GM19372 (cell line): ENCODE measurements at regions not wholly inside any gene's neighbourhood (a gene's known extent, or its start where the extent isn't known, plus 50 kb on each side); places are given as distances from the start of the nearest gene placed in this dataset.
"Not testable (repeated sequence)": the region's sequence is repeated elsewhere in the genome, so short reads cannot be mapped to it uniquely, and the experiment has no call there.

Experiments used
- ATAC-seq: cut with Tn5 transposase; IDR thresholded peaks from one replicate; pipeline ENCODE4 v1.9.1; 2021; ENCODE audit warnings: mild to moderate bottlenecking, low read depth, moderate library complexity; ENCODE audit not compliant: unreplicated experiment

- no peak for ATAC-seq
Observed at GRCh38 chr5:105617436-105618215, 2053.1 kb downstream of the EFNA5 start.

- no peak for ATAC-seq
Observed at GRCh38 chr5:105616599-105616998, 2054.0 kb upstream of the NUDT12 start.

GRCh38 chr5:105602406-105602805 lies 2039.8 kb upstream of the NUDT12 start:
- not testable (repeated sequence) for ATAC-seq

GRCh38 chr5:105593011-105593760 lies 2030.6 kb upstream of the NUDT12 start:
- no peak for ATAC-seq

GRCh38 chr5:105587963-105588662 lies 2025.5 kb upstream of the NUDT12 start:
- no peak for ATAC-seq

GRCh38 chr5:105581988-105582690 lies 2019.5 kb upstream of the NUDT12 start:
- ATAC-seq, result no peak

- ATAC-seq, result no peak
Observed at GRCh38 chr5:105573575-105573974, 2011.0 kb upstream of the NUDT12 start.

DNA sequence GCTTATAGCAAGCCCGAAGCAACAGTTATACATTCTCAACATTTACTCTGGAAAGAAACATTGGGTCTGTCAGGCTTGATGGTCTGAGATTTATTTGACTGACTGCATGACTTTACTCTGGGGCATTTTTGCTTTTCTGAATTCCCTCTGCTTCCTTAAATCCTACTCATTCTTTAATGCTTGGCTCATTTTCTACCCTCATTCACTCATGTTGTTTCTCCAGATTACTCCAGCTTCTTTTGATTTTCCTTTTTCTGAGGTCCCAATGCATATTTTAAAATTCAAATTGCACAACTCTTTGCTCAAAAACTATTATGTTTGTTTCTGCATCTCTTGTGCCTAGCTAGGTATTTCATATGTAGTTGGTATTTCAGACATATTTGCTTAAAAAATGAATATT lies 2002.9 kb upstream of the NUDT12 start:
- ATAC-seq, result no peak

DNA sequence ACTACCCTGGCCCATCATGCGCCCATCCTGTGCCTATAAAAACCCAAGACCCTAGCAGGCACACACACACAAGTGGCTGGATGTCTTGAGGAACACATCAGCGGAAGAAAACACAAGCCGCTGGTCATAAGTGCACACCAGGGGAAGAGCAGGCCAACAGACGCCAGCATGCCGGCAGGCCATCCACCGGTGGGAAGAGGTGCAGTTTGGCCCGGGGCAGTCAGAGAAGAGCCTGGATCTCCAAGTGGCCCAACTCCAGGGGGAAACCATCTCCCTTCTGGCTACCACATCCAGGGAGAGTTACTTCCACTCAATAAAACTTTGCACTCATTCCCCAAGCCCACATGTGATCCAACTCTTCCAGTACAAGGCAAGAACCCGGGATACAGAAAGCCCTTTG lies 2001.3 kb upstream of the NUDT12 start:
- ATAC-seq, result no peak

DNA sequence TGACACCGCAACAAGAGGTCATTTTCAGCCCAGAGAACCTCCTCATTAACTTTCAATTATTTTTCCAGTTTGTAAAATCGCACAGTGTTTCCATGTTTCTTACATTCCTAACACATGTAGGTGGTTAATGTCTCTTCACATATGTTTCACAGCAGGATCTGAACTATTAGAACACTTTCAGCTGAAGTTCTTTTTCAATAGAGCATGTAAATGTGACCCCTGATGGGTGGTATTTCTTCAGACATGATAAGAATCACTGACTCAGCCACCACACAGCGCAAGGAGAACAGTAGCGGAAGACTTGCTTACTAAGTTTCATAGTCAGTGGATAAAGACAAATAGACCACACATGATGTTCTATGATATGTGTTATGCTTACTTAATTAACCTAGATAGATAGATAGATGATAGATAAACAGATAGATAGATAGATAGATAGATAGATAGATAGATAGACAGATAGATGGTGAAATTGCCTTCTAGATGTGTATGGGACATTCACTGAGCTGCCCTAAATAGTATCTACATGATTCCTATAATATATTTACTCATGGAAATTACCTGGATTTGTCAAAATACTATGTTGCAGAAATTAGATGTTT lies 1992.1 kb upstream of the NUDT12 start:
- ATAC-seq, result no peak

- ATAC-seq, result no peak
Observed at GRCh38 chr5:105544300-105544699, 1981.7 kb upstream of the NUDT12 start.

DNA sequence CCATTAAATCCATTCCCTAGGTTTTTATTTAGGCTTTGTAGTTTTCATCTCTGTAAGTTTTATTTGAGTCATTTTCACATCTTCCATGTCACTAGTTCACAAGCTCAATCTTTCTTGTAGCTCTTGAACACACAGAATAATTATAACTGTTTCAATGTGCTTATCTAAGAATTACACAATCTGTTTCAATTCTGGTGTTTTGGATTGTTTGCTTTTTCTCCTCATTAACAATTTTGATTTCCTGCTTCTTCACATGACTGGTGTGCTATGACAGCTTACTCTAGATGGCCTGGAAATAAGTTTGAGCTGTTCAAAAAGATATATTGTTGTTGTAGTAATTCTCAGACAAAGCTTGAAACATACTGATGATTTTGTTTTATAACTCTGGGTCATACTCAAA lies 1974.1 kb upstream of the NUDT12 start:
- no peak for ATAC-seq

GRCh38 chr5:105530716-105531261 lies 1968.2 kb upstream of the NUDT12 start:
- ATAC-seq, result no peak

DNA sequence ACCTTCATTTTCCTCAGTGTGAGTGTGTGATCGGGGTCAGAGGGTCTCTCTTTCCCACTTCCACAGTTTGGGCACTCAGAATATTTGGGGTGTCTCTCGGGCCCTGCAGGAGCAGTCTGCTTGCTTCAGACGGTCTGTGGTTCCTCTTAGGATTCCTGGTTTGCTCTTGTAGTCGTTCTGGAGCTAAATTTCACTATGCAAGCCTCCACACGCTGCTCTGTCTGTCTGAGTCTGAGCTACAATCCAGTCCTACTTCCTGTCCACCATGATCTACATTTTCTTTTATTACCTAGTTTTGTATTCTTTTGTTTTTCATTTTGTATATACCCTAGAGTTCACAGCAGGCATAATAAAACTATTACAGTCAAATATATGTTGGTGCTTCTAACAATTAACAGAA lies 1967.3 kb upstream of the NUDT12 start:
- ATAC-seq, result no peak

DNA sequence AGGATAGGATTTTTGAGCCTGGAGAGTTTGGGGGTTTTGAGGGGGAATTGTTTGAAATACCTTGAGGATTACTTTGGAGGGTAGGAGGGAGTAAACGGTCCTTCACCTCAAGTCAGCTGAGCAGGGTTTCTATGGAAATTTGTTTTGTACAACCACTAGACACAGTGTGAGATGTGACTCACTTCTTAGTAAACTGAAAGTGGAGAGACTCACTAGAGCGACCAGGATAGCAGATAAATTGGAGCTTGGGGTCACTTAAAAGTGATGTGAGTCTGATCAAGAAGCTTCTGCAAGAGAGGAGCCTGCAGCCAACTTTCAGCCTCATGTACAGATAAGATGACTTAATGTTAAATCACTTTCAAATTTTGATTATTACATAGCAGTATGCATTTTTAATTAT lies 1945.9 kb upstream of the NUDT12 start:
- no peak for ATAC-seq

- no peak for ATAC-seq
Observed at GRCh38 chr5:105506692-105507277, 1944.2 kb upstream of the NUDT12 start.

DNA sequence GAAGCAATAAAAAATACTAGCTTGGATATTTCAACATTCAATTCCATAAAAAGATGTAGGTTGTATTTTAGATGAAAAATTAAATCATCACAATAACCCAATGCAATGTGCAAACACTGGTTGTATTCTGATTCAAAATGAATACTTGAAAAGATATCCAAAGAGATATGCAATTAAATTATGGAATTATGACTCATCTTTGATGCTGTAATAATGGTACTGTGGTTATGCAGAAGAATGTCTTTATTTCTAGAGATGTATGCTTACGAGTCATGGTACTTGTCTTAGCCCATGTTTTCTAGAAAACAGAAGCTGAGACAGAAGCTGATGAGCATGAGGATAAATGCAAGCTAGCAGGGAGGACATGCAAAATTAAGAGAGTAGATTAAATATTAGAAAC lies 1941.4 kb upstream of the NUDT12 start:
- no peak for ATAC-seq

- ATAC-seq, result no peak
Observed at GRCh38 chr5:105501315-105501714, 1938.7 kb upstream of the NUDT12 start.

- no peak for ATAC-seq
Observed at GRCh38 chr5:105475401-105475800, 1912.8 kb upstream of the NUDT12 start.

GRCh38 chr5:105462377-105462776 lies 1899.8 kb upstream of the NUDT12 start:
- ATAC-seq, result no peak
